HepG2 (cell line): ENCODE measurements at regions not wholly inside any gene's neighbourhood (a gene's known extent, or its start where the extent isn't known, plus 50 kb on each side); places are given as distances from the start of the nearest gene placed in this dataset.
A peak's percentile ranks its signal among the peaks of the same experiment; 100 is the strongest.

Source experiments
- HMGA1 ChIP-seq: sonication (generic); formaldehyde crosslinking; conservative IDR thresholded peaks from 2 replicates; pipeline ENCODE4 v1.4.0; 2020; ENCODE audit warnings: missing genetic modification reagents
- KMT2A ChIP-seq: sonication (generic); formaldehyde crosslinking; IDR thresholded peaks from 2 replicates; pipeline ENCODE4 v1.4.0; 2020; ENCODE audit warnings: missing genetic modification reagents
- LCORL ChIP-seq, 2 experiments: fragments of 450-650 bp in 1 of 2; sonication (generic) in 1 of 2; formaldehyde crosslinking in 1 of 2; IDR thresholded peaks; 2 replicates each; pipeline versions ENCODE4 v1.5.0 to v1.6.1; 2017 to 2020; ENCODE audit warnings: antibody characterized with exemption in 1 of 2, missing genetic modification reagents in 1 of 2
- NFE2L1 ChIP-seq: sonication (generic); formaldehyde crosslinking; IDR thresholded peaks from 2 replicates; pipeline ENCODE4 v1.4.0; 2020; ENCODE audit warnings: missing genetic modification reagents, mild to moderate bottlenecking, borderline replicate concordance
- PCBP2 ChIP-seq: fragments of 200-400 bp; formaldehyde crosslinking; optimal IDR thresholded peaks from 2 replicates; pipeline ENCODE3; 2018; ENCODE audit warnings: low read length, low read depth; ENCODE audit not compliant: poor library complexity, severe bottlenecking
- PHF20 ChIP-seq: sonication (generic); formaldehyde crosslinking; IDR thresholded peaks from 2 replicates; pipeline ENCODE4 v1.5.0; 2020; ENCODE audit warnings: mild to moderate bottlenecking, missing genetic modification reagents
- SMYD3 ChIP-seq: sonication (generic); formaldehyde crosslinking; IDR thresholded peaks from 2 replicates; pipeline ENCODE4 v1.8.1; 2023; ENCODE audit warnings: mild to moderate bottlenecking, missing genetic modification reagents
- SRSF1 ChIP-seq: fragments of 200-400 bp; formaldehyde crosslinking; optimal IDR thresholded peaks from 2 replicates; pipeline ENCODE3; 2017; ENCODE audit warnings: mild to moderate bottlenecking, low read depth, low read length, moderate library complexity
- ZBTB8A ChIP-seq: sonication (generic); formaldehyde crosslinking; IDR thresholded peaks from 2 replicates; pipeline ENCODE4 v1.4.0; 2020; ENCODE audit warnings: mild to moderate bottlenecking, low read depth, missing genetic modification reagents, borderline replicate concordance
- ZFP36L1 ChIP-seq: sonication (generic); formaldehyde crosslinking; IDR thresholded peaks from 2 replicates; pipeline ENCODE4 v1.8.0; 2022; ENCODE audit warnings: mild to moderate bottlenecking, missing genetic modification reagents, moderate library complexity
- ZFX ChIP-seq: sonication (generic); formaldehyde crosslinking; IDR thresholded peaks from 2 replicates; pipeline ENCODE4 v1.4.0; 2020; ENCODE audit warnings: mild to moderate bottlenecking, low read depth, missing genetic modification reagents, moderate library complexity
- ZNF180 ChIP-seq: sonication (generic); formaldehyde crosslinking; IDR thresholded peaks from 2 replicates; pipeline ENCODE4 v1.4.0; 2020; ENCODE audit warnings: low read depth, missing genetic modification reagents, borderline replicate concordance
- ZNF296 ChIP-seq: sonication (generic); formaldehyde crosslinking; conservative IDR thresholded peaks from 2 replicates; pipeline ENCODE4 v1.5.0; 2020; ENCODE audit warnings: mild to moderate bottlenecking, missing genetic modification reagents
- ZNF510 ChIP-seq: sonication (generic); formaldehyde crosslinking; IDR thresholded peaks from 2 replicates; pipeline ENCODE4 v1.4.0; 2020; ENCODE audit warnings: low read depth, mild to moderate bottlenecking, missing genetic modification reagents
- ZNF816 ChIP-seq: sonication (generic); formaldehyde crosslinking; IDR thresholded peaks from 2 replicates; pipeline ENCODE4 v1.8.0; 2022; ENCODE audit warnings: missing genetic modification reagents, mild to moderate bottlenecking, borderline replicate concordance
- ZNF891 ChIP-seq: sonication (generic); formaldehyde crosslinking; IDR thresholded peaks from 2 replicates; pipeline ENCODE4 v1.5.0; 2020; ENCODE audit warnings: mild to moderate bottlenecking, missing genetic modification reagents
- TF ChIP-seq, protein P1 (sequence below): sonication (generic); formaldehyde crosslinking; IDR thresholded peaks from 2 replicates; pipeline ENCODE4 v1.8.0; 2022; ENCODE audit warnings: missing genetic modification reagents, mild to moderate bottlenecking, moderate library complexity, borderline replicate concordance
- TF ChIP-seq, protein P2 (sequence below): sonication (generic); formaldehyde crosslinking; IDR thresholded peaks from 2 replicates; pipeline ENCODE4 v1.4.0; 2020; ENCODE audit warnings: missing genetic modification reagents, borderline replicate concordance
- TF ChIP-seq, protein P3 (sequence below): IDR thresholded peaks from 2 replicates; pipeline ENCODE4 v1.6.1; 2018; ENCODE audit warnings: missing genetic modification reagents
- TF ChIP-seq, protein P4 (sequence below), 2 experiments: sonication (generic) in 1 of 2; formaldehyde crosslinking in 1 of 2; IDR thresholded peaks; 2 replicates each; pipeline versions ENCODE4 v1.5.1 to v1.6.1; 2011 to 2020; ENCODE audit warnings: borderline replicate concordance in 1 of 2, low read depth in 1 of 2, low read length in 1 of 2, mild to moderate bottlenecking in 1 of 2, missing genetic modification reagents in 1 of 2, moderate library complexity in 1 of 2

DNA sequence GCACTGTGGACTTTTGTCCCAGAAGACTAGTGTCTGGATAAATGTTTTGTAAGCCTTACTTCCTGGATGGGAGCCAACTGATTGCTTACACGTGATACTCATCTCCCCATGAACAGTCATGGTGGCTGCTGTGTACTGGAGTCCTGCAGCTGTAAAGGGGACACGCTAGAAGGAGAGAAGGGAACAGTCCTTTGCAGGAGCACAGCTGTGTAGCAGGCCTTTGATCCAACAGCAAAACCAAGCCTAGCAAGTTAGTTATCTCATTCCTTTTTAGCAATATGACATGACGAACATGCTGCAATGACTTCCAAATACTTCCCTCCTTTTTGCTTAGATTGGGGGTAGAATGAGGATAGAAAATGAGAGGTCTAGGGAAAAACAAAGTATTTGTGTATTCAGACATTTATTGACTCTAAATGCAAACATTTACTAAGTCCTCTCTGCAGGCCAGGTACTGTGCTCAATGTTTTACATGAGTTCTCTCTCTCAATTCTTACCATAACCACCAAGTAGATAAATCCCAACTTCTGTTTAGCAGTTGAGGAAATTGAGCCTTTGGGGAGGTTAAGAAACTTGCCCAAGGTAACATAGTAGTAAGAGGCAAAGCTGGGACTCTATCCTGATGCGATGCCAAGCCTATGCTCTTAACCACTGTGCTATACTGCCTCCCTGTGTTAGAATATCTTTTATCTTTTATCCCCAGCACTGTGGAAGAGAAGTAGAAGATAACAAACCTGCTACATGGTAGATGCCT, 55.4 kb upstream of the CD28 start (continued):
- TF ChIP-seq ZNF891 (no peak), ZNF816 (no peak), SRSF1 (no peak), NFE2L1 (CRISPR knock-in tag) (no peak), PCBP2 (no peak), PHF20 (CRISPR knock-in tag) (no peak), HMGA1 (CRISPR knock-in tag) (no peak), ZNF296 (CRISPR knock-in tag) (no peak), ZFX (CRISPR knock-in tag) (peak; percentile 61; the same call in 1 of the 2 replicates), KMT2A (CRISPR knock-in tag) (peak; percentile 63; the same call in 1 of the 2 replicates), ZBTB8A (CRISPR knock-in tag) (no peak), ZFP36L1 (CRISPR knock-in tag) (no peak), ZNF510 (CRISPR knock-in tag) (0 out of 2 replicates have a peak, but pooled peaks have one; percentile 19), SMYD3 (CRISPR knock-in tag) (0 out of 2 replicates have a peak, but pooled peaks have one; percentile 1), LCORL (IDR thresholded peaks at IDR 0.05) (0 out of 2 replicates have a peak, but pooled peaks have one; percentile 23), LCORL (CRISPR knock-in tag; IDR thresholded peaks at IDR 0.05) (peak; percentile 65; the same call in 1 of the 2 replicates), ZNF180 (CRISPR knock-in tag) (no peak)
- TF ChIP-seq, protein P1, sequence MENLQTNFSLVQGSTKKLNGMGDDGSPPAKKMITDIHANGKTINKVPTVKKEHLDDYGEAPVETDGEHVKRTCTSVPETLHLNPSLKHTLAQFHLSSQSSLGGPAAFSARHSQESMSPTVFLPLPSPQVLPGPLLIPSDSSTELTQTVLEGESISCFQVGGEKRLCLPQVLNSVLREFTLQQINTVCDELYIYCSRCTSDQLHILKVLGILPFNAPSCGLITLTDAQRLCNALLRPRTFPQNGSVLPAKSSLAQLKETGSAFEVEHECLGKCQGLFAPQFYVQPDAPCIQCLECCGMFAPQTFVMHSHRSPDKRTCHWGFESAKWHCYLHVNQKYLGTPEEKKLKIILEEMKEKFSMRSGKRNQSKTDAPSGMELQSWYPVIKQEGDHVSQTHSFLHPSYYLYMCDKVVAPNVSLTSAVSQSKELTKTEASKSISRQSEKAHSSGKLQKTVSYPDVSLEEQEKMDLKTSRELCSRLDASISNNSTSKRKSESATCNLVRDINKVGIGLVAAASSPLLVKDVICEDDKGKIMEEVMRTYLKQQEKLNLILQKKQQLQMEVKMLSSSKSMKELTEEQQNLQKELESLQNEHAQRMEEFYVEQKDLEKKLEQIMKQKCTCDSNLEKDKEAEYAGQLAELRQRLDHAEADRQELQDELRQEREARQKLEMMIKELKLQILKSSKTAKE (CRISPR knock-in tag), result peak; percentile 52; the same call in 1 of the 2 replicates
- TF ChIP-seq, protein P2, sequence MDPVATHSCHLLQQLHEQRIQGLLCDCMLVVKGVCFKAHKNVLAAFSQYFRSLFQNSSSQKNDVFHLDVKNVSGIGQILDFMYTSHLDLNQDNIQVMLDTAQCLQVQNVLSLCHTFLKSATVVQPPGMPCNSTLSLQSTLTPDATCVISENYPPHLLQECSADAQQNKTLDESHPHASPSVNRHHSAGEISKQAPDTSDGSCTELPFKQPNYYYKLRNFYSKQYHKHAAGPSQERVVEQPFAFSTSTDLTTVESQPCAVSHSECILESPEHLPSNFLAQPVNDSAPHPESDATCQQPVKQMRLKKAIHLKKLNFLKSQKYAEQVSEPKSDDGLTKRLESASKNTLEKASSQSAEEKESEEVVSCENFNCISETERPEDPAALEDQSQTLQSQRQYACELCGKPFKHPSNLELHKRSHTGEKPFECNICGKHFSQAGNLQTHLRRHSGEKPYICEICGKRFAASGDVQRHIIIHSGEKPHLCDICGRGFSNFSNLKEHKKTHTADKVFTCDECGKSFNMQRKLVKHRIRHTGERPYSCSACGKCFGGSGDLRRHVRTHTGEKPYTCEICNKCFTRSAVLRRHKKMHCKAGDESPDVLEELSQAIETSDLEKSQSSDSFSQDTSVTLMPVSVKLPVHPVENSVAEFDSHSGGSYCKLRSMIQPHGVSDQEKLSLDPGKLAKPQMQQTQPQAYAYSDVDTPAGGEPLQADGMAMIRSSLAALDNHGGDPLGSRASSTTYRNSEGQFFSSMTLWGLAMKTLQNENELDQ (CRISPR knock-in tag), result no peak
- TF ChIP-seq, protein P3, sequence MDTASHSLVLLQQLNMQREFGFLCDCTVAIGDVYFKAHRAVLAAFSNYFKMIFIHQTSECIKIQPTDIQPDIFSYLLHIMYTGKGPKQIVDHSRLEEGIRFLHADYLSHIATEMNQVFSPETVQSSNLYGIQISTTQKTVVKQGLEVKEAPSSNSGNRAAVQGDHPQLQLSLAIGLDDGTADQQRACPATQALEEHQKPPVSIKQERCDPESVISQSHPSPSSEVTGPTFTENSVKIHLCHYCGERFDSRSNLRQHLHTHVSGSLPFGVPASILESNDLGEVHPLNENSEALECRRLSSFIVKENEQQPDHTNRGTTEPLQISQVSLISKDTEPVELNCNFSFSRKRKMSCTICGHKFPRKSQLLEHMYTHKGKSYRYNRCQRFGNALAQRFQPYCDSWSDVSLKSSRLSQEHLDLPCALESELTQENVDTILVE (CRISPR knock-in tag), result 0 out of 2 replicates have a peak, but pooled peaks have one; percentile 52
- TF ChIP-seq, protein P4, sequence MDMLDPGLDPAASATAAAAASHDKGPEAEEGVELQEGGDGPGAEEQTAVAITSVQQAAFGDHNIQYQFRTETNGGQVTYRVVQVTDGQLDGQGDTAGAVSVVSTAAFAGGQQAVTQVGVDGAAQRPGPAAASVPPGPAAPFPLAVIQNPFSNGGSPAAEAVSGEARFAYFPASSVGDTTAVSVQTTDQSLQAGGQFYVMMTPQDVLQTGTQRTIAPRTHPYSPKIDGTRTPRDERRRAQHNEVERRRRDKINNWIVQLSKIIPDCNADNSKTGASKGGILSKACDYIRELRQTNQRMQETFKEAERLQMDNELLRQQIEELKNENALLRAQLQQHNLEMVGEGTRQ (IDR thresholded peaks at IDR 0.05; ENCODE audit: low read depth, low read length), result peak; percentile 48; the same call in 1 of the 2 replicates
- TF ChIP-seq, protein P4 (CRISPR knock-in tag; IDR thresholded peaks at IDR 0.05; ENCODE audit: borderline replicate concordance), result peak; percentile 64; the same call in 1 of the 2 replicates
